HEK293 (cell line): ENCODE measurements at regions not wholly inside any gene's neighbourhood (a gene's known extent, or its start where the extent isn't known, plus 50 kb on each side); places are given as distances from the start of the nearest gene placed in this dataset.

Experiments
- ZNF121 ChIP-seq: fragments of 450-650 bp; formaldehyde crosslinking; IDR thresholded peaks from 2 replicates; pipeline ENCODE4 v1.5.1; 2016; ENCODE audit warnings: missing biosample characterization, missing genetic modification characterization
- ZNF146 ChIP-seq: fragments of 450-650 bp; formaldehyde crosslinking; IDR thresholded peaks from 2 replicates; pipeline ENCODE4 v1.5.1; 2016; ENCODE audit warnings: missing biosample characterization, missing genetic modification characterization
- ZNF544 ChIP-seq: fragments of 450-650 bp; formaldehyde crosslinking; IDR thresholded peaks from 2 replicates; pipeline ENCODE4 v1.5.0; 2017; ENCODE audit warnings: missing biosample characterization, missing genetic modification characterization
- TF ChIP-seq, protein P1 (sequence below): fragments of 450-650 bp; formaldehyde crosslinking; IDR thresholded peaks from 2 replicates; pipeline ENCODE4 v1.5.1; 2016; ENCODE audit warnings: missing biosample characterization, missing genetic modification characterization

DNA sequence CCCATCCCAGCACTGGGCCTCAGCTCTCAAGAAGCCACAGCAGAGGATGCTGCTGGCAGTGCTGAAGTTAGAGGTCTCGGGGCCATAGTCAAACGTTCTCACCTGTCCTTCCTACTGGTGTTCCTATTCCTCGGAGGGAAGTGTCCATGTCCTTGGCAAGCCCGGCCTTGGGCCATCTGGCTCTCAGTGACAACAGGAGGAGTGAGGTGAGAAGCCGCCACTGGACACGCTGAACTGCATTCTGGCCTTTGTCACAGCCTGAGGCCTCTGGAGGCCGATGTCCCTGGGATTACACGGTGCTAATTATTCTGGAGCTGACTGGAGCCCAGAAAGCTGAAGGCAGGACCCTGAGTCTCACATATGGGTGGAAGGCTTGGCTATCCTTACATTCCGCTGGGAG is 92.5 kb downstream of the OLFM1 start:
- TF ChIP-seq ZNF544: no peak
- TF ChIP-seq ZNF146 (tag by site-specific recombination): no peak
- TF ChIP-seq, protein P1, sequence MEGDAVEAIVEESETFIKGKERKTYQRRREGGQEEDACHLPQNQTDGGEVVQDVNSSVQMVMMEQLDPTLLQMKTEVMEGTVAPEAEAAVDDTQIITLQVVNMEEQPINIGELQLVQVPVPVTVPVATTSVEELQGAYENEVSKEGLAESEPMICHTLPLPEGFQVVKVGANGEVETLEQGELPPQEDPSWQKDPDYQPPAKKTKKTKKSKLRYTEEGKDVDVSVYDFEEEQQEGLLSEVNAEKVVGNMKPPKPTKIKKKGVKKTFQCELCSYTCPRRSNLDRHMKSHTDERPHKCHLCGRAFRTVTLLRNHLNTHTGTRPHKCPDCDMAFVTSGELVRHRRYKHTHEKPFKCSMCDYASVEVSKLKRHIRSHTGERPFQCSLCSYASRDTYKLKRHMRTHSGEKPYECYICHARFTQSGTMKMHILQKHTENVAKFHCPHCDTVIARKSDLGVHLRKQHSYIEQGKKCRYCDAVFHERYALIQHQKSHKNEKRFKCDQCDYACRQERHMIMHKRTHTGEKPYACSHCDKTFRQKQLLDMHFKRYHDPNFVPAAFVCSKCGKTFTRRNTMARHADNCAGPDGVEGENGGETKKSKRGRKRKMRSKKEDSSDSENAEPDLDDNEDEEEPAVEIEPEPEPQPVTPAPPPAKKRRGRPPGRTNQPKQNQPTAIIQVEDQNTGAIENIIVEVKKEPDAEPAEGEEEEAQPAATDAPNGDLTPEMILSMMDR: no peak
- TF ChIP-seq ZNF121: no peak
